PC-3 (cell line): ENCODE measurements at regions not wholly inside any gene's neighbourhood (a gene's known extent, or its start where the extent isn't known, plus 50 kb on each side); places are given as distances from the start of the nearest gene placed in this dataset.

Experiments
- ATAC-seq: fragments of 200-7000 bp; cut with Tn5 transposase; 2 replicates; pipeline ENCODE4 v1.9.1; 2020; ENCODE audit warnings: mild to moderate bottlenecking, moderate library complexity
- BruUV-seq: library from RNA; stranded (reverse); fragments of 400-500 nt; replicated peaks from 2 replicates; lab custom pipeline; 2021; lab: Mats Ljungman, UMichigan
- CTCF ChIA-PET: fragments of 300-600 bp; sonication (Branson Sonifier 250); formaldehyde crosslinking; loops from one replicate; lab custom pipeline; 2022; ENCODE audit warnings: antibody characterized with exemption; lab: Charles Lee
- POLR2A ChIA-PET: fragments of 300-600 bp; sonication (Branson Sonifier 250); formaldehyde crosslinking; loops from one replicate; lab custom pipeline; 2022; ENCODE audit warnings: antibody characterized with exemption; ENCODE audit not compliant: unreplicated experiment; lab: Charles Lee
- DNase-seq: peaks from one replicate; pipeline ENCODE4 v3.0.0-alpha.2; 2015
- H2AFZ ChIP-seq: fragments of 300-600 bp; sonication (generic); 2 replicates; pipeline ENCODE4 v1.6.0; 2016; ENCODE audit warnings: antibody characterized with exemption, low read length
- H3F3A ChIP-seq: fragments of 300-600 bp; sonication (generic); one replicate; pipeline ENCODE4 v1.6.0; 2017; ENCODE audit warnings: antibody characterized with exemption, low read length, control low read depth, mild to moderate bottlenecking; ENCODE audit not compliant: unreplicated experiment
- H3K27ac ChIP-seq: fragments of 300-600 bp; sonication (generic); 2 replicates; pipeline ENCODE4 v1.5.1; 2016; ENCODE audit warnings: mild to moderate bottlenecking, low read length
- H3K27me3 ChIP-seq: fragments of 300-600 bp; sonication (generic); 2 replicates; pipeline ENCODE4 v1.6.1; 2016; ENCODE audit warnings: low read length, mixed read lengths
- H3K36me3 ChIP-seq: fragments of 300-600 bp; sonication (generic); 2 replicates; pipeline ENCODE4 v1.6.1; 2016; ENCODE audit warnings: low read depth, mixed run types, low read length, mixed read lengths
- H3K4me1 ChIP-seq: fragments of 300-600 bp; sonication (generic); 2 replicates; pipeline ENCODE4 v1.5.1; 2016; ENCODE audit warnings: low read length; ENCODE audit not compliant: insufficient read depth
- H3K4me2 ChIP-seq: fragments of 300-600 bp; sonication (generic); 2 replicates; pipeline ENCODE4 v1.6.0; 2016; ENCODE audit warnings: low read length
- H3K4me3 ChIP-seq: fragments of 300-600 bp; sonication (generic); 2 replicates; pipeline ENCODE4 v1.5.1; 2016; ENCODE audit warnings: mild to moderate bottlenecking, low read length, mixed read lengths
- H3K79me2 ChIP-seq: fragments of 300-600 bp; sonication (generic); 2 replicates; pipeline ENCODE4 v1.6.1; 2017; ENCODE audit warnings: low read length, mixed read lengths
- H3K9ac ChIP-seq: fragments of 300-600 bp; sonication (generic); 2 replicates; pipeline ENCODE4 v1.6.0; 2016; ENCODE audit warnings: mild to moderate bottlenecking, low read length
- H3K9me2 ChIP-seq: fragments of 300-600 bp; sonication (generic); replicated peaks from 2 replicates; pipeline ENCODE4 v1.6.1; 2016; ENCODE audit warnings: mixed run types, low read length, mixed read lengths
- H3K9me3 ChIP-seq: fragments of 300-600 bp; sonication (generic); 2 replicates; pipeline ENCODE4 v1.6.1; 2016; ENCODE audit warnings: low read length, mixed read lengths
- H4K20me1 ChIP-seq: fragments of 300-600 bp; sonication (generic); 2 replicates; pipeline ENCODE4 v1.6.1; 2016; ENCODE audit warnings: low read length, mixed read lengths
- EZH2 ChIP-seq: fragments of 300-600 bp; sonication (generic); IDR thresholded peaks from one replicate; pipeline ENCODE4 v1.6.1; 2017; ENCODE audit warnings: antibody characterized with exemption, mild to moderate bottlenecking, low read length; ENCODE audit not compliant: unreplicated experiment
- EZH2phosphoT487 ChIP-seq: fragments of 300-600 bp; sonication (generic); IDR thresholded peaks from 2 replicates; pipeline ENCODE4 v1.6.1; 2018; ENCODE audit warnings: mild to moderate bottlenecking, antibody characterized with exemption, low read length, borderline replicate concordance
- intact Hi-C: fragments of 100-400 bp; cut with micrococcal nuclease; formaldehyde crosslinking; loops from 2 replicates; pipeline ENCODE4 v1.9.0; 2023
- TF ChIP-seq, protein P1 (sequence below): fragments of 300-600 bp; sonication (generic); conservative IDR thresholded peaks from 2 replicates; pipeline ENCODE4 v1.5.1; 2017; ENCODE audit warnings: antibody characterized with exemption, low read depth, mild to moderate bottlenecking, low read length

DNA sequence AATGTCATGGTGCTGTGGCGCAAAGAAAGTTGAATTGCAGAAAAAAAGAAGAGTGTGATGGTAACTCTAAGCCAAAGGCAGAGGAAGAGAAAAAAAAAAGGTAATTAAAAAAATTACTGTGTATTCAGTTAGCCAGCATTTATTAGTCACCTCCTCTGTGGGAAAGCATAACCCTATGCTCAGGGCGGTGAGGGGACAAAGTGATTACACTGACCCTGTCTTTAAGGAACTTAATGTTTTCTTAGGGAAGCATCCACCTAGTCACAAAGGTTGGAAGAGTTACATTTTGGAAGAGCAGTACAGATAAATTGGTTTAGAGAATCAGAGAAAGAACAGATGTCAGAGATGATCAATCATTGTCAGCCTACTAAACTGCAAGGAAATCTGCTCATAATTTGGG is 410.3 kb downstream of the CDH11 start:
- intact Hi-C loops, result no loop called here
- H3K27me3 ChIP-seq, result peaks cover 28% of the 10 kb centered on the region
- H3K79me2 ChIP-seq, result no peaks in the 10 kb centered on the region
- no peak overlapping the region for H3K4me2 ChIP-seq
- BruUV-seq, result no TSS peak
- H3K9me3 ChIP-seq, result no peaks in the 10 kb centered on the region
- H3K4me1 ChIP-seq, result no peaks in the 10 kb centered on the region
- TF ChIP-seq EZH2 (no peak), EZH2phosphoT487 (no peak)
- TF ChIP-seq, protein P1, sequence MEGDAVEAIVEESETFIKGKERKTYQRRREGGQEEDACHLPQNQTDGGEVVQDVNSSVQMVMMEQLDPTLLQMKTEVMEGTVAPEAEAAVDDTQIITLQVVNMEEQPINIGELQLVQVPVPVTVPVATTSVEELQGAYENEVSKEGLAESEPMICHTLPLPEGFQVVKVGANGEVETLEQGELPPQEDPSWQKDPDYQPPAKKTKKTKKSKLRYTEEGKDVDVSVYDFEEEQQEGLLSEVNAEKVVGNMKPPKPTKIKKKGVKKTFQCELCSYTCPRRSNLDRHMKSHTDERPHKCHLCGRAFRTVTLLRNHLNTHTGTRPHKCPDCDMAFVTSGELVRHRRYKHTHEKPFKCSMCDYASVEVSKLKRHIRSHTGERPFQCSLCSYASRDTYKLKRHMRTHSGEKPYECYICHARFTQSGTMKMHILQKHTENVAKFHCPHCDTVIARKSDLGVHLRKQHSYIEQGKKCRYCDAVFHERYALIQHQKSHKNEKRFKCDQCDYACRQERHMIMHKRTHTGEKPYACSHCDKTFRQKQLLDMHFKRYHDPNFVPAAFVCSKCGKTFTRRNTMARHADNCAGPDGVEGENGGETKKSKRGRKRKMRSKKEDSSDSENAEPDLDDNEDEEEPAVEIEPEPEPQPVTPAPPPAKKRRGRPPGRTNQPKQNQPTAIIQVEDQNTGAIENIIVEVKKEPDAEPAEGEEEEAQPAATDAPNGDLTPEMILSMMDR, result no peak
- H3K36me3 ChIP-seq, result no peaks in the 10 kb centered on the region
- ATAC-seq (no peak), DNase-seq (no peak)
- H3K27ac ChIP-seq, result no peak overlapping the region
- H3F3A ChIP-seq, result no peaks in the 10 kb centered on the region
- no peak overlapping the region for H2AFZ ChIP-seq
- H4K20me1 ChIP-seq, result no peaks in the 10 kb centered on the region
- H3K9ac ChIP-seq, result no peak overlapping the region
- no peak overlapping the region for H3K4me3 ChIP-seq
- no peaks in the 10 kb centered on the region for H3K9me2 ChIP-seq
- POLR2A ChIA-PET, result no interaction called here
- CTCF ChIA-PET, result no interaction called here

GRCh38 chr16:64711026-64711425 is 410.8 kb downstream of the CDH11 start:
- Histone ChIP-seq H3K36me3 (no peaks in the 10 kb centered on the region), H2AFZ (no peak overlapping the region), H3K9me3 (no peaks in the 10 kb centered on the region), H3K4me2 (no peak overlapping the region), H3K27ac (no peak overlapping the region), H3K9me2 (no peaks in the 10 kb centered on the region), H3K4me3 (no peak overlapping the region), H3K4me1 (no peaks in the 10 kb centered on the region), H4K20me1 (no peaks in the 10 kb centered on the region), H3K9ac (no peak overlapping the region), H3F3A (no peaks in the 10 kb centered on the region), H3K27me3 (peaks cover 28% of the 10 kb centered on the region), H3K79me2 (no peaks in the 10 kb centered on the region)
- DNase-seq (no peak), ATAC-seq (no peak)
- ChIA-PET POLR2A (no interaction called here), CTCF (no interaction called here)
- BruUV-seq, result no TSS peak
- TF ChIP-seq EZH2phosphoT487 (no peak), EZH2 (no peak)
- TF ChIP-seq, protein P1, result no peak
- intact Hi-C loops, result no loop called here

GRCh38 chr16:64705443-64705842 is 416.4 kb downstream of the CDH11 start:
- no peaks in the 10 kb centered on the region for H3K9me3 ChIP-seq
- intact Hi-C loops, result no loop called here
- no peaks in the 10 kb centered on the region for H4K20me1 ChIP-seq
- TF ChIP-seq EZH2phosphoT487, result no peak
- TF ChIP-seq, protein P1, result no peak
- TF ChIP-seq EZH2, result no peak
- no peaks in the 10 kb centered on the region for H3K9me2 ChIP-seq
- H3K79me2 ChIP-seq, result no peaks in the 10 kb centered on the region
- 0 out of 2 replicates have a peak, but pooled peaks cover 6% of the 10 kb centered on the region for H3K27me3 ChIP-seq
- H2AFZ ChIP-seq, result no peak overlapping the region
- no peaks in the 10 kb centered on the region for H3K4me1 ChIP-seq
- ATAC-seq (no peak), DNase-seq (no peak)
- H3F3A ChIP-seq, result no peaks in the 10 kb centered on the region
- H3K4me3 ChIP-seq, result no peak overlapping the region
- H3K9ac ChIP-seq, result no peak overlapping the region
- H3K27ac ChIP-seq, result no peak overlapping the region
- H3K4me2 ChIP-seq, result no peak overlapping the region
- ChIA-PET CTCF (no interaction called here), POLR2A (no interaction called here)
- H3K36me3 ChIP-seq, result no peaks in the 10 kb centered on the region
- no TSS peak for BruUV-seq
